HepG2 (cell line): ENCODE measurements at regions not wholly inside any gene's neighbourhood (a gene's known extent, or its start where the extent isn't known, plus 50 kb on each side); places are given as distances from the start of the nearest gene placed in this dataset.

ENCODE experiments used
- ATAC-seq: fragments of 200-7000 bp; cut with Tn5 transposase; 3 replicates; pipeline ENCODE4 v1.9.1; 2020; ENCODE audit warnings: mild to moderate bottlenecking, moderate library complexity
- BruUV-seq: library from RNA; stranded (reverse); fragments of 400-500 nt; replicated peaks from 2 replicates; lab custom pipeline; 2021; lab: Mats Ljungman, UMichigan
- CTCF ChIA-PET: fragments of 300-600 bp; formaldehyde crosslinking; extraction: SDS; loops from one replicate; lab custom pipeline; 2021; ENCODE audit warnings: low total read pairs, inconsistent platforms, low intra/inter-chr PET ratio; lab: Yijun Ruan, JAX
- POLR2A ChIA-PET: fragments of 350-600 bp; sonication (Branson Sonifier 250); formaldehyde crosslinking; loops from one replicate; lab custom pipeline; 2020; ENCODE audit warnings: antibody characterized with exemption, inconsistent platforms; lab: Yijun Ruan, JAX
- DNase-seq: peaks from one replicate; pipeline ENCODE4 v3.0.0-alpha.2; 2015; ENCODE audit warnings: low spot score
- FAIRE-seq: peaks from 3 replicates; lab custom pipeline; 2011; peaks lifted over from hg19 to GRCh38; lab: Jason Lieb, UNC
- H2AFZ ChIP-seq: one replicate; pipeline ENCODE4 v1.6.1; 2011; ENCODE audit warnings: low read length, inconsistent platforms
- H3K27ac ChIP-seq: fragments of 300-600 bp; 3 replicates; pipeline ENCODE4 v1.8.0; 2011; ENCODE audit warnings: mixed run types, mild to moderate bottlenecking, mixed read lengths, low read length, inconsistent platforms; ENCODE audit not compliant: insufficient read depth; ENCODE audit errors: extremely low read length
- H3K27me3 ChIP-seq, 2 experiments: fragments of 200-600 bp in 1 of 2; 2 replicates in 1 of 2; 3 replicates in 1 of 2; pipeline versions ENCODE4 v1.6.0 to v1.8.0; 2011; ENCODE audit warnings: low read length in 2 of 2, mild to moderate bottlenecking in 2 of 2, moderate library complexity in 2 of 2, inconsistent platforms in 1 of 2; ENCODE audit not compliant: insufficient read depth in 2 of 2, control insufficient read depth in 1 of 2
- H3K36me3 ChIP-seq, 2 experiments: fragments of 200-600 bp in 1 of 2; replicated peaks in 1 of 2; 2 replicates in 1 of 2; 3 replicates in 1 of 2; pipeline versions ENCODE4 v1.5.1 to v1.8.0; 2011; ENCODE audit warnings: low read length in 2 of 2, inconsistent platforms in 1 of 2; ENCODE audit not compliant: insufficient read depth in 2 of 2, control insufficient read depth in 1 of 2
- H3K4me1 ChIP-seq: 2 replicates; pipeline ENCODE4 v1.5.1; 2012; ENCODE audit warnings: low read length, inconsistent platforms; ENCODE audit not compliant: insufficient read depth
- H3K4me2 ChIP-seq: 2 replicates; pipeline ENCODE4 v1.6.0; 2011; ENCODE audit warnings: low read depth, low read length, inconsistent platforms
- H3K4me3 ChIP-seq, 3 experiments: fragments of 200-600 bp in 1 of 3; sonication (generic), shearing (Covaris generic) in 1 of 3; replicated peaks in 1 of 3; 2 replicates each; pipeline ENCODE4 v1.5.1; 2011 to 2016; ENCODE audit warnings: low read length in 3 of 3, inconsistent platforms in 2 of 3, low read depth in 2 of 3, mild to moderate bottlenecking in 2 of 3, control low read depth in 1 of 3, mixed read lengths in 1 of 3; ENCODE audit not compliant: insufficient read depth in 1 of 3
- H3K79me2 ChIP-seq: one replicate; pipeline ENCODE4 v1.6.1; 2011; ENCODE audit warnings: low read length, inconsistent platforms; ENCODE audit not compliant: insufficient read depth
- H3K9ac ChIP-seq: 2 replicates; pipeline ENCODE4 v1.6.0; 2011; ENCODE audit warnings: mild to moderate bottlenecking, low read depth, low read length, inconsistent platforms; ENCODE audit not compliant: insufficient read depth
- H3K9me3 ChIP-seq: 2 replicates; pipeline ENCODE4 v1.5.1; 2012; ENCODE audit warnings: mild to moderate bottlenecking, low read length
- H4K20me1 ChIP-seq: 2 replicates; pipeline ENCODE4 v1.6.0; 2011; ENCODE audit warnings: inconsistent platforms, mild to moderate bottlenecking, low read length, moderate library complexity; ENCODE audit not compliant: insufficient read depth
- ARID3A ChIP-seq: IDR thresholded peaks from 2 replicates; pipeline ENCODE4 v1.6.1; 2012; ENCODE audit warnings: low read depth, low read length, improper control_type of control experiment
- ATF6 ChIP-seq: sonication (generic); formaldehyde crosslinking; conservative IDR thresholded peaks from 2 replicates; pipeline ENCODE4 v1.4.0; 2020; ENCODE audit warnings: missing genetic modification reagents
- CEBPG ChIP-seq: IDR thresholded peaks from 2 replicates; pipeline ENCODE4 v1.6.1; 2016
- CHCHD3 ChIP-seq: sonication (generic); formaldehyde crosslinking; IDR thresholded peaks from 2 replicates; pipeline ENCODE4 v1.8.0; 2022; ENCODE audit warnings: mild to moderate bottlenecking, missing genetic modification reagents, moderate library complexity
- EP300 ChIP-seq, 3 experiments: sonication (generic) in 1 of 3; formaldehyde crosslinking in 1 of 3; IDR thresholded peaks; 2 replicates each; pipeline versions ENCODE4 v1.5.1 to v1.6.1; 2011 to 2020; ENCODE audit warnings: low read depth in 2 of 3, low read length in 2 of 3, borderline replicate concordance in 1 of 3, improper control_type of control experiment in 1 of 3, mild to moderate bottlenecking in 1 of 3, missing genetic modification reagents in 1 of 3, moderate library complexity in 1 of 3
- LCORL ChIP-seq, 2 experiments: fragments of 450-650 bp in 1 of 2; sonication (generic) in 1 of 2; formaldehyde crosslinking in 1 of 2; IDR thresholded peaks; 2 replicates each; pipeline versions ENCODE4 v1.5.0 to v1.6.1; 2017 to 2020; ENCODE audit warnings: antibody characterized with exemption in 1 of 2, missing genetic modification reagents in 1 of 2
- PHF8 ChIP-seq: sonication (generic); formaldehyde crosslinking; IDR thresholded peaks from 2 replicates; pipeline ENCODE4 v1.5.0; 2020; ENCODE audit warnings: missing genetic modification reagents
- RBAK ChIP-seq: sonication (generic); formaldehyde crosslinking; IDR thresholded peaks from 2 replicates; pipeline ENCODE4 v1.5.1; 2020; ENCODE audit warnings: mild to moderate bottlenecking, missing genetic modification reagents
- RXRB ChIP-seq: IDR thresholded peaks from 2 replicates; pipeline ENCODE4 v1.6.1; 2016; ENCODE audit warnings: borderline replicate concordance, missing genetic modification reagents, missing compliant biosample characterization
- SAP130 ChIP-seq: IDR thresholded peaks from 2 replicates; pipeline ENCODE4 v1.6.1; 2016; ENCODE audit warnings: low read depth
- SOX6 ChIP-seq, 2 experiments: fragments of 450-650 bp in 1 of 2; sonication (generic) in 1 of 2; formaldehyde crosslinking in 1 of 2; IDR thresholded peaks; 2 replicates each; pipeline versions ENCODE4 v1.4.0 to v1.6.1; 2017 to 2020; ENCODE audit warnings: antibody characterized with exemption in 1 of 2, mild to moderate bottlenecking in 1 of 2, missing genetic modification reagents in 1 of 2
- ZNF17 ChIP-seq: sonication (generic); formaldehyde crosslinking; IDR thresholded peaks from 2 replicates; pipeline ENCODE4 v1.5.0; 2020; ENCODE audit warnings: mild to moderate bottlenecking, missing genetic modification reagents
- ZNF790 ChIP-seq: sonication (generic); formaldehyde crosslinking; IDR thresholded peaks from 2 replicates; pipeline ENCODE4 v1.8.0; 2022; ENCODE audit warnings: missing genetic modification reagents, mild to moderate bottlenecking, borderline replicate concordance
- WGBS: methylation state at CpG from one replicate; pipeline ENCODE4 v1.1.6; 2017; ENCODE audit warnings: low lambda C conversion rate; 5-methylcytosine and 5-hydroxymethylcytosine counted together
- in situ Hi-C: cut with HindIII; loops from 2 replicates; pipeline ENCODE4 v1.10.0; 2017; ENCODE audit warnings: low pct_unique_long_range_greater_than_20kb; ENCODE audit not compliant: extremely low pct_ligation_motif_present
- intact Hi-C: fragments of 100-400 bp; cut with micrococcal nuclease; formaldehyde crosslinking; loops from one replicate; pipeline ENCODE4 v1.10.0; 2022; ENCODE audit not compliant: unreplicated experiment
- TF ChIP-seq, protein P1 (sequence below): sonication (generic); formaldehyde crosslinking; IDR thresholded peaks from 2 replicates; pipeline ENCODE4 v1.8.1; 2023; ENCODE audit warnings: missing genetic modification reagents, inconsistent platforms, borderline replicate concordance
- TF ChIP-seq, protein P2 (sequence below): sonication (generic); IDR thresholded peaks from 2 replicates; pipeline ENCODE4 v1.6.1; 2016; ENCODE audit warnings: low read depth, borderline replicate concordance

DNA sequence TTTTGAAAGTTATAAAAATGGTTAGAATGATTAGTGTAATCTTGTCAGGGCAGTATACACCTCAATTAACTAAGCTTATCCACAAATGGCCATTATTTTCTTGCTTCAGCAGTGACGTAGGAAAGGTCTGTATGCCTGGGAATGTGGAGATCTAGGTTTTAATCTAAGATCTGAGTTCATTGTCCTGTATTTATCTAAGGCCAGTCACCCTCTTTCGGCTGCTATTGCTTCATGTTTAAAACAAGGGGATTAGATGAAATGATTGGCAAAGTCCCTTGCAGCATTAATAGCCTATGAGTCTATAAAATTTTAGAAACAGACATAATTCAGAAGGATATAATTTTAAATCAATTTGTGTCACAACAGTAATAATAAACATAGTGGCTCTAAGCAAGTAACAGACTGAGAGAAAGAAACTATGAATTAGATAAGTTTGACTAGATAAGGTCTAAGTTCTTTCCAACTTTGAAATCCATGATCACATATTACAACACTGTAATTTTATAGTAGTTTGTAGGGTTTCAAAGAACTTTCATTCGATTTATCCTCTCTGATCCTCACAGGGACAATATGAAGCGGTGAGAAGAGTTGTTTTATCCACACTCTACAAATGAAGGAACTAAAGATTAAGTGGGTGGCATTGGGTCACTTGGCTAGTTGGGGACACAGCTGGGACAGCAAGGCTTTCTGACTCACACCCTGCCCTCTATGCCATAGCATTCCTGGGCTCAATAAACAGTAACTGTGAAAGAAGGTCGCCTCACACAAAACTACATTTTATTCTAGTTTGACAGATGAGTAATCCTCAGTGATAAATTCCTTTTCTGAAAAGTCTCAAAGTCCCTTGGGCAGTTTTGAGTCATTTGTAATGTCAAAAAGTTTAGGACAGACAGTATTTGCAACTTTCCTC is 60.6 kb upstream of the RDX start:
- H3K9me3 ChIP-seq: no peaks in the 10 kb centered on the region
- 6% methylated on average over 5 of the region's 5 CpGs for WGBS
- H3K79me2 ChIP-seq: no peaks in the 10 kb centered on the region
- H3K4me3 ChIP-seq: no peak overlapping the region; a peak in 1 of 6 replicates
- no peaks in the 10 kb centered on the region for H4K20me1 ChIP-seq
- DNase-seq (peak; percentile 84), FAIRE-seq (no peak), ATAC-seq (peak; percentile 91)
- H3K27me3 ChIP-seq: no peaks in the 10 kb centered on the region; a peak in 1 of 5 replicates
- no TSS peak for BruUV-seq
- H3K27ac ChIP-seq: peak overlapping the region; percentile 42
- peak overlapping the region; percentile 53 for H3K4me2 ChIP-seq
- ChIA-PET CTCF (no interaction called here), POLR2A (interaction anchor here (0.5 kb wide), 1 partner anchor 74 kb away, joined by 3 read pairs; no protein-coding TSS in a partner anchor)
- H2AFZ ChIP-seq: no peak overlapping the region
- in situ Hi-C loops: loop anchor here (5.0 kb wide), 1 partner anchor 50 kb away; no protein-coding TSS in a partner anchor
- H3K36me3 ChIP-seq: no peaks in the 10 kb centered on the region
- H3K4me1 ChIP-seq: peaks cover 30% of the 10 kb centered on the region
- intact Hi-C loops: loop anchor here (2.0 kb wide), 1 partner anchor 58 kb away; no protein-coding TSS in a partner anchor
- no peak overlapping the region for H3K9ac ChIP-seq
- TF ChIP-seq ARID3A (peak; percentile 59), CEBPG (CRISPR knock-in tag) (peak; percentile 50), ZNF17 (CRISPR knock-in tag) (no peak), RXRB (CRISPR knock-in tag) (0 out of 2 replicates have a peak, but pooled peaks have one; percentile 3), CHCHD3 (no peak), PHF8 (CRISPR knock-in tag) (no peak), SAP130 (CRISPR knock-in tag) (peak; percentile 58), SOX6 (IDR thresholded peaks at IDR 0.05) (no peak), SOX6 (CRISPR knock-in tag; IDR thresholded peaks at IDR 0.05) (0 out of 2 replicates have a peak, but pooled peaks have one; percentile 15), EP300 (IDR thresholded peaks at IDR 0.05; ENCODE audit: low read depth in 2 of 2, low read length in 2 of 2) (peak in 1 of 2 experiments; percentile 6; a peak in 1 of 4 replicates), EP300 (CRISPR knock-in tag; IDR thresholded peaks at IDR 0.05; ENCODE audit: borderline replicate concordance) (no peak), LCORL (IDR thresholded peaks at IDR 0.05) (0 out of 2 replicates have a peak, but pooled peaks have one; percentile 40), LCORL (CRISPR knock-in tag; IDR thresholded peaks at IDR 0.05) (no peak), ATF6 (CRISPR knock-in tag) (no peak), RBAK (CRISPR knock-in tag) (no peak), ZNF790 (CRISPR knock-in tag) (no peak)
- TF ChIP-seq, protein P1, sequence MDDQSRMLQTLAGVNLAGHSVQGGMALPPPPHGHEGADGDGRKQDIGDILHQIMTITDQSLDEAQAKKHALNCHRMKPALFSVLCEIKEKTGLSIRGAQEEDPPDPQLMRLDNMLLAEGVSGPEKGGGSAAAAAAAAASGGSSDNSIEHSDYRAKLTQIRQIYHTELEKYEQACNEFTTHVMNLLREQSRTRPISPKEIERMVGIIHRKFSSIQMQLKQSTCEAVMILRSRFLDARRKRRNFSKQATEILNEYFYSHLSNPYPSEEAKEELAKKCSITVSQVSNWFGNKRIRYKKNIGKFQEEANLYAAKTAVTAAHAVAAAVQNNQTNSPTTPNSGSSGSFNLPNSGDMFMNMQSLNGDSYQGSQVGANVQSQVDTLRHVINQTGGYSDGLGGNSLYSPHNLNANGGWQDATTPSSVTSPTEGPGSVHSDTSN: no peak
- TF ChIP-seq, protein P2, sequence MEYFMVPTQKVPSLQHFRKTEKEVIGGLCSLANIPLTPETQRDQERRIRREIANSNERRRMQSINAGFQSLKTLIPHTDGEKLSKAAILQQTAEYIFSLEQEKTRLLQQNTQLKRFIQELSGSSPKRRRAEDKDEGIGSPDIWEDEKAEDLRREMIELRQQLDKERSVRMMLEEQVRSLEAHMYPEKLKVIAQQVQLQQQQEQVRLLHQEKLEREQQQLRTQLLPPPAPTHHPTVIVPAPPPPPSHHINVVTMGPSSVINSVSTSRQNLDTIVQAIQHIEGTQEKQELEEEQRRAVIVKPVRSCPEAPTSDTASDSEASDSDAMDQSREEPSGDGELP: peak; percentile 27; the same call in 1 of the 2 replicates
